ENCODE measurements at regions not wholly inside any gene's neighbourhood (a gene's known extent, or its start where the extent isn't known, plus 50 kb on each side); places are given as distances from the start of the nearest gene placed in this dataset.
"Not testable (repeated sequence)": the region's sequence is repeated elsewhere in the genome, so short reads cannot be mapped to it uniquely, and the experiment has no call there.

- H3K36me3 ChIP-seq (ENCODE audit: control insufficient read depth, insufficient read depth, low read length) = no peaks in the 10 kb centered on the region
- H3K4me1 ChIP-seq (ENCODE audit: control insufficient read depth, insufficient read depth, low read length) = no peaks in the 10 kb centered on the region
- no peak overlapping the region for H3K9ac ChIP-seq (ENCODE audit: low read depth, low read length)
- no peak overlapping the region for H3K4me3 ChIP-seq (ENCODE audit: low read depth, low read length)
- no peaks in the 10 kb centered on the region for H3K9me3 ChIP-seq (ENCODE audit: control insufficient read depth, insufficient read depth, low read length)
- H3K27me3 ChIP-seq (ENCODE audit: control insufficient read depth, insufficient read depth, low read length) = no peaks in the 10 kb centered on the region
Measured at GRCh38 chr9:7456377-7456776, 343.2 kb downstream of the DMAC1 start.

DNA sequence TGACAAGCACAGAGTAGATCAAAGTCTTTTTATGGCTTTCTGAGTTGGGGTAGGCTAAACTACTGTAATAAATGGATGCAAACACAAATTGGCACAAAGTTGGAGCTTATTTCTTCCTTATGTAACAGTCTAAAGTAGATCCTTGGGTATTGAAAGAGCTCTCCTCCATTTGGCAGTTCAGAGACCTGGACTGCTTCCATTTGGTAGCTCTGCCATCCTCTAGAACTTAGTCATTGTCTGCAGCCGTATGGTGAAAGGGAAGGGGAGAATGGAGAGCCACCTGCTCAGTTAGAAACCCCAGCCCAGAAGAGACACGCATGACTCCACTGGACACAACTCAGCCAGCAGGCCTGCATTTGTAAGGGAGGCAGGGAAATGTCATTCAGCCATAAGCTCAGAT lies 345.0 kb downstream of the DMAC1 start:
- no peaks in the 10 kb centered on the region for H3K4me1 ChIP-seq (ENCODE audit: control insufficient read depth, insufficient read depth, low read length)
- H3K9ac ChIP-seq (ENCODE audit: low read depth, low read length) = no peak overlapping the region
- no peaks in the 10 kb centered on the region for H3K27me3 ChIP-seq (ENCODE audit: control insufficient read depth, insufficient read depth, low read length)
- no peaks in the 10 kb centered on the region for H3K36me3 ChIP-seq (ENCODE audit: control insufficient read depth, insufficient read depth, low read length)
- no peaks in the 10 kb centered on the region for H3K9me3 ChIP-seq (ENCODE audit: control insufficient read depth, insufficient read depth, low read length)
- H3K4me3 ChIP-seq (ENCODE audit: low read depth, low read length) = no peak overlapping the region

DNA sequence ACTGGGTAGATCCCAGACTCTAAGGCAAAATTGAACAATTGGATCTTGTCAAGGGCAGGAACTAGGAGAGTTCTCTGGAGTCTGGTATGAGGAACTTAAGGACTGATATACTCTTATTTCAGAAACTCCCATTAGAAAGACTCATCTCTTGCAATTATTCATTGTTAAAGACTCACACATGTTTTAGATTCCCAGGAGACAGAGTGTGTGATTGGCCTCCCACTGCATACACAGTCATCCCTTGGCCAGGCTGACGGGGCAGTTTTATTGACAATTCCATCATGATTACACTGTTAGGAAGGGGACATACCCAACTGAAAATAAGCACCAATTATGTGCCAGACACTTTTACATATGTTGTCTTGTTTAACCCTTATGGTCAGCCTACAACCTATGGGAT lies 347.2 kb downstream of the DMAC1 start:
- Histone ChIP-seq H3K4me1 (ENCODE audit: control insufficient read depth, insufficient read depth, low read length) (no peaks in the 10 kb centered on the region), H3K27me3 (ENCODE audit: control insufficient read depth, insufficient read depth, low read length) (no peaks in the 10 kb centered on the region), H3K36me3 (ENCODE audit: control insufficient read depth, insufficient read depth, low read length) (no peaks in the 10 kb centered on the region), H3K4me3 (ENCODE audit: low read depth, low read length) (no peak overlapping the region), H3K9me3 (ENCODE audit: control insufficient read depth, insufficient read depth, low read length) (no peaks in the 10 kb centered on the region), H3K9ac (ENCODE audit: low read depth, low read length) (no peak overlapping the region)

- Histone ChIP-seq H3K9ac (ENCODE audit: low read depth, low read length) (no peak overlapping the region), H3K36me3 (ENCODE audit: control insufficient read depth, insufficient read depth, low read length) (no peaks in the 10 kb centered on the region), H3K27me3 (ENCODE audit: control insufficient read depth, insufficient read depth, low read length) (no peaks in the 10 kb centered on the region), H3K9me3 (ENCODE audit: control insufficient read depth, insufficient read depth, low read length) (no peaks in the 10 kb centered on the region), H3K4me3 (ENCODE audit: low read depth, low read length) (no peak overlapping the region), H3K4me1 (ENCODE audit: control insufficient read depth, insufficient read depth, low read length) (no peaks in the 10 kb centered on the region)
Measured at GRCh38 chr9:7451062-7451461, 348.5 kb downstream of the DMAC1 start.

DNA sequence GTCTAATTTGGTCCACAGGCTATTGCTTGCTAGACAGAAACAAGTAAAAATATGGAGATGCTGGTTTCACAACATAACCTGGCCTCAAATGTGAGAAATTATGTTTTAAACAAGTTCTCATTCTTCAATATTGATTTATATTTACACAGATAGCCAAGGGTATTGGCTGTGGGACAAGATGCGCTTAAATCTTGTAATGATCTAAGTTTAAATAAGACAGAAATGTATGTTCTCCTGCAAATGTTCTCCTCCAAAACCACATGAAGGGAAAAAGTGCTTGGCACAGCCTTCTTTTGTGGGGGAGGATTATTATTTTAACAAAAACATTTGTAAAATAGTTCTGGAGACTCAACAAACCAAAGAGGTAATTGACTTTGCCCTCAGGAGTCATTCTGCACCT lies 356.0 kb downstream of the DMAC1 start:
- peaks cover 5% of the 10 kb centered on the region for H3K9me3 ChIP-seq (ENCODE audit: control insufficient read depth, insufficient read depth, low read length)
- no peaks in the 10 kb centered on the region for H3K4me1 ChIP-seq (ENCODE audit: control insufficient read depth, insufficient read depth, low read length)
- no peak overlapping the region for H3K4me3 ChIP-seq (ENCODE audit: low read depth, low read length)

DNA sequence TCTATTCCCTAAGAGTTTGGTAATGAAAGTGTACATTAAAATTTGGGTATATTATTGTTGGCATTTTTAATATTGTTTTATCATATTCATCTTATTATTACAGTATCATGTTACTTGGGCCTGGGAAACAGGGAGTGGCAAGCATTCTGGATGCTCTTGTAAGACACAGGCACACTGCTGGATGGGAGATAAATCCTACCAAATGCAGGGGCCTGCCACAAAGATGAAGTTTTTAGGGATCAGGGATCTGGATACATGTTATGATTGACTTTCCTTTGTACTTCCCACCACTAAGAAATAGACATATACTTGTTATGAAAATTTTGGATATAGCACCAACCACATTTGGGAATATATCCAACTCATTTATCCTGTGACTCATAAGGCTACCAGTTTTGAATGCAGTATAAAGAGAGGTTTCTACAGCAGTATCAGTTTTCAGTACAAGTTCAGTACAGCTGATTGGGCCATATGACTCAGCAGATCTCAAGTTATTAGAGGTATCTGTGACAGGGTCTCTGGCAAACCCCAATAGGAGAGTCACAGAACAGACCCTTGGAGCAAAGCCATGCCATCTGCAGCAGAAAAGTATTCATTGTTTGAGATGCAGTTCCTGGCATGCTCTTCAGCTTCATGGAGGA lies 360.1 kb downstream of the DMAC1 start:
- no peaks in the 10 kb centered on the region for H3K4me1 ChIP-seq (ENCODE audit: control insufficient read depth, insufficient read depth, low read length)
- H3K9ac ChIP-seq (ENCODE audit: low read depth, low read length) = no peak overlapping the region
- no peak overlapping the region for H3K4me3 ChIP-seq (ENCODE audit: low read depth, low read length)
- H3K9me3 ChIP-seq (ENCODE audit: control insufficient read depth, insufficient read depth, low read length) = peaks cover 5% of the 10 kb centered on the region
- no peaks in the 10 kb centered on the region for H3K27me3 ChIP-seq (ENCODE audit: control insufficient read depth, insufficient read depth, low read length)
- no peaks in the 10 kb centered on the region for H3K36me3 ChIP-seq (ENCODE audit: control insufficient read depth, insufficient read depth, low read length)

More for the DNA sequence above, 356.0 kb downstream of the DMAC1 start:
- Histone ChIP-seq H3K9ac (ENCODE audit: low read depth, low read length) (no peak overlapping the region), H3K36me3 (ENCODE audit: control insufficient read depth, insufficient read depth, low read length) (no peaks in the 10 kb centered on the region), H3K27me3 (ENCODE audit: control insufficient read depth, insufficient read depth, low read length) (no peaks in the 10 kb centered on the region)

- no peaks in the 10 kb centered on the region for H3K4me1 ChIP-seq (ENCODE audit: control insufficient read depth, insufficient read depth, low read length)
- no peak overlapping the region for H3K4me3 ChIP-seq (ENCODE audit: low read depth, low read length)
- peaks cover 5% of the 10 kb centered on the region for H3K9me3 ChIP-seq (ENCODE audit: control insufficient read depth, insufficient read depth, low read length)
- no peak overlapping the region for H3K9ac ChIP-seq (ENCODE audit: low read depth, low read length)
- no peaks in the 10 kb centered on the region for H3K36me3 ChIP-seq (ENCODE audit: control insufficient read depth, insufficient read depth, low read length)
- no peaks in the 10 kb centered on the region for H3K27me3 ChIP-seq (ENCODE audit: control insufficient read depth, insufficient read depth, low read length)
Measured at GRCh38 chr9:7436754-7437153, 362.8 kb downstream of the DMAC1 start.

DNA sequence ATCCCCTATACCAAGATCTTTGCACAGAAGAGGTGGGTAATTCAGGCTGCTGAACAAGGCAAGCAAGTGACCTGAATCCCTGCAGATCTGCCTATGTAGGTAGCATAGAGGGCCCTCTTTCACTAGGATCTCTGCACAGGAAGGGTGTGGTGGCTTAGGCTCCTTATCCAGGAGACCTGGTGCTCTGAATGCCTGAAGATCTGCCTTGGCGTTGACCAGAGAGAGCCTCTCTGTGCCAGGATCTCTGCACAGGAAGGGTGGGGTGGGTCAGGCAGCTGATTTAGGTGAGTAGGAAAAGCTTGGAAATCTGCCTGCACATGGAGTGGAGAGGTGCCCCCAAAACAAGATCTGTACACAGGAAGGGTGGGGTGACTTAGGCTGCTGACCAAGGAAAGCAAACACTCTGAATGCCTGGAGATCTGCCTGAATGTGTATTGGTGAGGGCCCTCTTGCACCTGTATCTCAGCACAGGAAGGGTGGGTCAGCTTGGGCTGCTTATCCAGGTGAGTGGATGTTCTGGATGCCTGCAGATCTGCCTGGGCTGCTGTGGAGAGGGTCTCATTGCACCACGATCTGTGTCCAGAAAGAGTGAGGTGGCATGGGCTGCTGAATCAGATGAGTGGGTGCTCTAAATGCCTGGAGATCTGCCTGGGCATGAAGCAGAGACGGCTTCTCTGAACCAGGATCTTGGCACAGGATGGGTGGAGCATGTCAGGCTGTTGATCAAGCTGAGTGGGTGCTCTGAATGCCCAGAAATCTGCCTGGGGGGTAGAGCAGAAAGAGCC lies 365.9 kb downstream of the DMAC1 start:
- no peaks in the 10 kb centered on the region for H3K9me3 ChIP-seq (ENCODE audit: control insufficient read depth, insufficient read depth, low read length)
- no peaks in the 10 kb centered on the region for H3K36me3 ChIP-seq (ENCODE audit: control insufficient read depth, insufficient read depth, low read length)
- H3K4me3 ChIP-seq (ENCODE audit: low read depth, low read length) = no peak overlapping the region

DNA sequence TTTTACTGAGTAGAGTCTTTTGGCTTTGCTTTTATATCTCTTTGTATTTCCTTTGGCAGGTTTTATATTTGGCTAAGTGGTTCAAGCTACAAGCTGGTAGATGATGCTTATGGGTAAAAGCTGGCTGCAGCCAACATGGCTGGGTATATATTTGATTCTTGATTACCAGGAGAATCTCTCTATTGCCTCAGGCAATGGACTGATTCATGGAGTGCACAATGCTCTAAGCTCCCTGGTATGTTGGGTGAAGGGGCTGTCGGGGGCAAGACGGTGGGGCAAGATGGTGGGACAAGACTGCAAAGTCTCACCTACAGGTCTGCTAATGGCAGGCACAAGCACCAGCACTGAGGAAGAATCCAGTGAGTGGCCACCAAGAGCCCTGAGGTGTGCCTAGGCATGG lies 366.6 kb downstream of the DMAC1 start:
- Histone ChIP-seq H3K27me3 (ENCODE audit: control insufficient read depth, insufficient read depth, low read length) (no peaks in the 10 kb centered on the region), H3K4me3 (ENCODE audit: low read depth, low read length) (no peak overlapping the region), H3K36me3 (ENCODE audit: control insufficient read depth, insufficient read depth, low read length) (no peaks in the 10 kb centered on the region), H3K9ac (ENCODE audit: low read depth, low read length) (no peak overlapping the region), H3K9me3 (ENCODE audit: control insufficient read depth, insufficient read depth, low read length) (no peaks in the 10 kb centered on the region), H3K4me1 (ENCODE audit: control insufficient read depth, insufficient read depth, low read length) (no peaks in the 10 kb centered on the region)

More for the DNA sequence above, 365.9 kb downstream of the DMAC1 start:
- Histone ChIP-seq H3K4me1 (ENCODE audit: control insufficient read depth, insufficient read depth, low read length) (no peaks in the 10 kb centered on the region), H3K27me3 (ENCODE audit: control insufficient read depth, insufficient read depth, low read length) (no peaks in the 10 kb centered on the region), H3K9ac (ENCODE audit: low read depth, low read length) (no peak overlapping the region)

DNA sequence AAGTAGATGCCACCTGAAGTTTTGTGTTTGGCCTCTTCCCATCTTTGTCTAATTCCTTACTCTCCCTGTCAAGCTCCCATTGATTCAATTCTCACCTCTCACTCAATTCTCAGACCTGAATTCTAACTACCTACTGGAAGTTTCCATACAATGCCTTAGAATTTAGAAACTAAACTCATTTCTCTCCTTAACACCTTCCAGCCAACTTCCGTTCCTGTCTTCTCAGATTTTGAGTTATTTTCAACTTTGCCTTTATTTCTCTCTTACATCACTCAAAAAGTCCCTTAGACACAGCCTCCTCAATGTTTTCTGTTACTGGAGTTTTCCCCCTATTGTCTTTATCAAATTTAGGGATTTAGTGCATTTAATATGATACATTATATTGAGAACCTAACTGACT lies 382.2 kb downstream of the DMAC1 start:
- H3K36me3 ChIP-seq (ENCODE audit: control insufficient read depth, insufficient read depth, low read length); H3K4me1 ChIP-seq (ENCODE audit: control insufficient read depth, insufficient read depth, low read length); H3K4me3 ChIP-seq (ENCODE audit: low read depth, low read length); H3K27me3 ChIP-seq (ENCODE audit: control insufficient read depth, insufficient read depth, low read length); H3K9me3 ChIP-seq (ENCODE audit: control insufficient read depth, insufficient read depth, low read length); H3K9ac ChIP-seq (ENCODE audit: low read depth, low read length): not testable (repeated sequence)

DNA sequence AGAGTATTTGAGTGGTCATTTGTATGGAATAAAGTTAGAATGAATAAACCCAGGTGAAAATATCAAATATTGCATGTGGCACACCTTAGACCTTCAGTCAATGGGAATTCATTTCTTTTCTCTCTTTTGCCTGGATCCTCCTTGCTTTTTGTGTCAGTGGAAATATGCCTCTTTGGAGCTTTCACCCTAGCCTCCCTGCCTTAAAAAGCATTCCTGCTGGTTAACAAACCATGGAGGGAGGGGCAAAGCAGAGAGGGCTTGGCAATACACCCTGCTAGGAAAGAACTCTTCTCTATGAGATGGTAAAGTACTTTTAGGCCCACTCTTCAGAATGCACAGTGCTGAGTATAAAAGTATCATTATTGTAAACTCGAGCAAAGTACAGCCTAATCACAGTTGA lies 383.7 kb downstream of the DMAC1 start:
- Histone ChIP-seq H3K27me3 (ENCODE audit: control insufficient read depth, insufficient read depth, low read length) (no peaks in the 10 kb centered on the region), H3K4me3 (ENCODE audit: low read depth, low read length) (no peak overlapping the region), H3K4me1 (ENCODE audit: control insufficient read depth, insufficient read depth, low read length) (no peaks in the 10 kb centered on the region), H3K9me3 (ENCODE audit: control insufficient read depth, insufficient read depth, low read length) (no peaks in the 10 kb centered on the region), H3K9ac (ENCODE audit: low read depth, low read length) (no peak overlapping the region), H3K36me3 (ENCODE audit: control insufficient read depth, insufficient read depth, low read length) (no peaks in the 10 kb centered on the region)

- Histone ChIP-seq H3K36me3 (ENCODE audit: control insufficient read depth, insufficient read depth, low read length) (no peaks in the 10 kb centered on the region), H3K4me1 (ENCODE audit: control insufficient read depth, insufficient read depth, low read length) (no peaks in the 10 kb centered on the region), H3K9ac (ENCODE audit: low read depth, low read length) (no peak overlapping the region), H3K27me3 (ENCODE audit: control insufficient read depth, insufficient read depth, low read length) (no peaks in the 10 kb centered on the region), H3K4me3 (ENCODE audit: low read depth, low read length) (no peak overlapping the region), H3K9me3 (ENCODE audit: control insufficient read depth, insufficient read depth, low read length) (no peaks in the 10 kb centered on the region)
Measured at GRCh38 chr9:7408845-7409244, 390.7 kb downstream of the DMAC1 start.

Measured in iPS-15b (cell line).